GM18519 (cell line): ENCODE measurements at regions not wholly inside any gene's neighbourhood (a gene's known extent, or its start where the extent isn't known, plus 50 kb on each side); places are given as distances from the start of the nearest gene placed in this dataset.
"Not testable (repeated sequence)": the region's sequence is repeated elsewhere in the genome, so short reads cannot be mapped to it uniquely, and the experiment has no call there.

Source experiments
- ATAC-seq: cut with Tn5 transposase; IDR thresholded peaks from one replicate; pipeline ENCODE4 v1.9.1; 2021; ENCODE audit warnings: mild to moderate bottlenecking, moderate library complexity; ENCODE audit not compliant: unreplicated experiment, low FRiP score

GRCh38 chr3:16704941-16705340 is 99.7 kb upstream of the DAZL start:
- no peak for ATAC-seq

- no peak for ATAC-seq
These were observed 102.0 kb upstream of the DAZL start for GRCh38 chr3:16707260-16707659.

GRCh38 chr3:16708285-16708684 is 103.1 kb upstream of the DAZL start:
- ATAC-seq = no peak

DNA sequence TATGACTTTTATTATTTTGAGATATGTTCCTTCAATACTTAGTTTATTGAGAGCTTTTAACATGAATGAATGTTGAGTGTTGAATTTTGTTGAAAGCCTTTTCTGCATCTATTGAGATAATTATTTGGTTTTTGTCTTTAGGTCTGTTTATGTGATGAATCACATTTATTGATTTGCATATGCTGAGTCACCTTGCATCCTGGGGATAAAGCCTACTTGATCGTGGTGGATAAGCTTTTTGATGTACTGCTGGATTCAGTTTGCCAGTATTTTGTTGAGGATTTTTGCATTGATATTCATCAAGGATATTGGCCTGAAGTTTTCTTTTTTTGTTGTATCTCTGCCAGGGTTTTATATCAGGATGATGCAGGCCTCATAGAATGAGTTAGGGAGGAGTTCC is 106.5 kb upstream of the DAZL start:
- ATAC-seq = not testable (repeated sequence)

DNA sequence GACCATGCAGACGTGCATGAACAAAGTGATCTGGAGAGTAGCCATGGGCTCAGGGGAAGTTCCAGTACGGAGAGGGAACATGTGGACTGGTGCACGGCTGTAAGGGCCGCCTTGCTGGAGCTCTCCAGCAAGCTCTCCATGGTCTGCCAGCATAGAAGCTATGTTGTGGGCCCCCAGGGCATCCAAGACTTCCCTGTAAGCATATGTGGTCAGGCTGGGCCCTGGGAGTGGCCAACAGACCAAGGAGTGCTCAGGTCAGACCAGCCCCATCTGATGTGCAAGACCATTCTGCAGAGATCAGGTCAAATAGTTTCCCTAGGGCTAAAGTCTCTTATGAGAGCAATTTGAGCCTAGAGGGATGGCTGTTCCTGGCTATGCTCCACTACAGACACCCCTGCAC is 110.1 kb upstream of the DAZL start:
- ATAC-seq = no peak

DNA sequence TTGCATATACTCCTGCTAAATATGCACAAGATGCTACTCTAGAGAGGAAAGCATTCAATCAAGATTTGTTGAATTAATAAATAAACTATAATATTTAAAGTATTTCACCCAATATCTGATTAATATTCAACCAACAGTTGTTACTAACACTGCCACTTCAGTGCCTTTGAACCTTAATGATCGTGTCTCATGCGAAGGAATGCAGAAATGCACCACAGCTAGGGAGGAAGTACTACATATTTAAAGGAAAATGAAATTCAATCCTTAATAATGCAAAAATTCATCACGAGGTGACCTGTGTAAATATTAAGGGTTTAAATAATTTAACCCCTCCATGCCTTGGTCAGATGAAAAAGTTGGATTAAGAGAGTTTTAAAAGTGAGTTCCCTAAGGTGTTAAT is 114.2 kb upstream of the DAZL start:
- no peak for ATAC-seq

DNA sequence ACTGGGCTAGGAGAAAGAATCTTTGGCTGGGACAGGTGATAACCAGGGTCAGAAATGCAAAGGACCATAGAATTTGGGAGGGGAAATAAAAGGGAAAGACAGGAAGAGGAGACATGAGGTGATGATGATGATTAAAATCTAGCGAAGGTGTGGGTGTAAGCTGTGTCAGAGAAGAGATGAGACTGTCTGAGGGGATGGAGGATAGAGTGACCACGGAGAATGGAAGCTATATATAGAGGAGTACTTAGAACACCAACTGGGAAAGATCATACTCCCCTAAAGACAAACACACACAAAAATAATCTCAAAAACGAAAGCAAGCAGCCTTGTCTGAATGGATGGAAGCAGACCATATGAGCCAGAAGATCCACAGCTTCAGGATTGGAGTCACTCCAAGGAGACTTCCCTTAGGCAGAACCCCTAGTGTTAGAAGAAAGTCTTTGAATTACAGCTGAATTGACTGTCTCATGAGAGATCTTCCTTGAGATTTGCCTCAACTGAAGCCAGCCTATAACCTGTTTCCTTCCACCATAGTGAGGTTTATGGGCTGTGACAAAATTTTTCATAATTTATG is 115.2 kb upstream of the DAZL start:
- no peak for ATAC-seq

- no peak for ATAC-seq
These were observed 116.3 kb upstream of the DAZL start for GRCh38 chr3:16721494-16721893.

GRCh38 chr3:16723978-16724377 is 118.8 kb upstream of the DAZL start:
- ATAC-seq = peak; percentile 47

GRCh38 chr3:16724487-16724886 is 119.3 kb upstream of the DAZL start:
- no peak for ATAC-seq

- no peak for ATAC-seq
These were observed 120.7 kb upstream of the DAZL start for GRCh38 chr3:16725972-16726371.

DNA sequence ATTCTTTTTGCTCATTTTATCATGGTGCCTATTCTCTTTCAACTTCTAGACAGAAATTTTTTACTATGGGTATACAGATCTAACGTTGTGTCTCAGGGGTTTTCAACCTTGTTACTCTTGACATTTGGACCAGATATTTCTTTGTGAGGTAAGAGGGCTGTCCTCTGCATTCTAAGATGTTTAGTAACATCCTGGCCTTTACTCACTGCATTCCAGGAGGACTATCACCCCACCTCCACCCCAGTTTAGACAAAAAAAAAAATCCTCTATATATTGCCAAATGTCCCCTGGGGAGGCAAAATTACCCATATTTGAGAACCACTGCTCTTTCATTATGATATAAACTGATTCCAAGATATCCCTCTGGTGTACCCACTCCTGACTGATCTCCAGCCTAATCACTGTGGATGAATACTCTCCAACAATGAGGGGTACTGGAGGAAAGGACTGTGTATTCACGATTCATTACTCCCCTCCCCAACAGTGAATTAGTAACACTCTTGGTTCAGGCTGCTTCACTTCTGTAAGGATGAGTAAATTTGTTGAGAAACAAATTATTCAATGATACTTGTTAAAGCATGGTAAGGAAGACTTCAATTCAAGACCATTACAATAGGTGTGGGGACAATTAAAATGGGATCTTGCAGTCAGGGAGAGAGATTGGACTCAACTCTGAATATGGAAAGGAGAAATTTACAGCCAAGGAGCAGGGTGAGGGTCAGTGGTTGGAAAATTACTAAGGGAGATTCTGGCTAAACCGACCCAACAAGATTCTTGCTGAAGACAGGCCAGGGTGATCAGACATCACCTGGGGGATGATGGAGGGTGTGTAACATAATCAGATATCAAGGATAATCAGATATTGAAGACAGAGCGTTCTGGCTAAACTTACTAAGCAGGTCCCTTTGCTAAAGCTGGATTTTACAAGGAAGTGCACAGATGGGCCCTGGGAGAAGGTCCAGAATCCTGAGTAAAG is 123.8 kb upstream of the DAZL start:
- no peak for ATAC-seq

GRCh38 chr3:16738451-16738850 is 133.2 kb upstream of the DAZL start:
- no peak for ATAC-seq

GRCh38 chr3:16739541-16740105 is 134.4 kb upstream of the DAZL start:
- ATAC-seq = no peak

DNA sequence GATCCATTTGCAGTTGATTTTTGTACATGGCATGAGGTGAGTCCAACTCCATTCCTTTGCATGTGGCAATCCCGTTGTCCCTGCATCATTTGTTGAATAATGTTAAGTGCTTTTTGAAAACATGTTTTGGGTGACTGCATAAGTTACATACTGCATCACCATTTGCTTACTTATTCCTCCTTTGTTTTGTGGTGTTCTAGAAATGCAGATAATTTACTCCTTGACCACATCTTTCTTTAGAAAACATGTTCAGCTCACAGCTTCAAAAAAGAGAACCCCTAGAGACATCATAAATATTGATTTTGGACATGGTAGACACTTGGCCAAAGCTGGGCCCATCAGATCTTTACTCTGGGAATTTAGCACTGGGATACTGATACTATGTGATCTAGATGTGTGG is 135.3 kb upstream of the DAZL start:
- no peak for ATAC-seq

GRCh38 chr3:16741103-16741758 is 136.0 kb upstream of the DAZL start:
- ATAC-seq = no peak

- no peak for ATAC-seq
These were observed 136.7 kb upstream of the DAZL start for GRCh38 chr3:16741890-16742289.

GRCh38 chr3:16743276-16743675 is 138.1 kb upstream of the DAZL start:
- no peak for ATAC-seq

- ATAC-seq = no peak
These were observed 125.4 kb upstream of the PLCL2 start for GRCh38 chr3:16759227-16759903.

GRCh38 chr3:16761571-16761970 is 123.2 kb upstream of the PLCL2 start:
- no peak for ATAC-seq

DNA sequence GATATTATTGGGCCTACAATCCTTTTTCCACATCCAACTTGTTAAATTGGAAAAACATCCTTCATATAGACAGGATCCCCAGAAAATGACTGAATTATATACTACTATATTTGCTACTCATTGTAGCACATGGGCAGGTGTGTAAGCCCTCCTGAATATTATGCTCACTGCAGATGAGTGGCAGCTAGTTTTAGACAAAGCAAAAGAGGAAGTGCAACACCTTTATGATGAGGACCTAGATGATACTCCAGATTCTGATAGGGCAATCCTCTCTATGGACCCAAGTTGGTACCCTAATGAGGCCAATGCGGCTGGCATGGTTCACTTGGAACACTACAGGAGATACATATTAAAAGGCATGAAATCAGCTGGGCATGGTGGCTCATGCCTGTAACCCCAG is 119.1 kb upstream of the PLCL2 start:
- ATAC-seq = no peak
